GM21619 (cell line): ENCODE measurements at regions not wholly inside any gene's neighbourhood (a gene's known extent, or its start where the extent isn't known, plus 50 kb on each side); places are given as distances from the start of the nearest gene placed in this dataset.

Experiments used
- ATAC-seq: cut with Tn5 transposase; IDR thresholded peaks from one replicate; pipeline ENCODE4 v1.9.1; 2021; ENCODE audit not compliant: unreplicated experiment

GRCh38 chr2:120666433-120666832 is 69.2 kb upstream of the GLI2 start:
- ATAC-seq, result no peak

GRCh38 chr2:120667981-120668380 is 67.7 kb upstream of the GLI2 start:
- ATAC-seq, result no peak

- no peak for ATAC-seq
Measured at GRCh38 chr2:120669121-120669952, 66.3 kb upstream of the GLI2 start.

GRCh38 chr2:120669971-120670370 is 65.7 kb upstream of the GLI2 start:
- ATAC-seq, result no peak

- no peak for ATAC-seq
Measured at GRCh38 chr2:120670371-120670770, 65.3 kb upstream of the GLI2 start.

GRCh38 chr2:120670771-120671480 is 64.7 kb upstream of the GLI2 start:
- ATAC-seq, result no peak

- no peak for ATAC-seq
Measured at GRCh38 chr2:120672526-120673204, 63.0 kb upstream of the GLI2 start.

- ATAC-seq, result no peak
Measured at GRCh38 chr2:120673205-120673550, 62.5 kb upstream of the GLI2 start.

GRCh38 chr2:120673571-120674061 is 62.1 kb upstream of the GLI2 start:
- no peak for ATAC-seq

- no peak for ATAC-seq
Measured at GRCh38 chr2:120674246-120675170, 61.2 kb upstream of the GLI2 start.

GRCh38 chr2:120675460-120676130 is 60.1 kb upstream of the GLI2 start:
- no peak for ATAC-seq

- ATAC-seq, result no peak
Measured at GRCh38 chr2:120677221-120677620, 58.4 kb upstream of the GLI2 start.

GRCh38 chr2:120677696-120678247 is 57.9 kb upstream of the GLI2 start:
- no peak for ATAC-seq

GRCh38 chr2:120678251-120678650 is 57.4 kb upstream of the GLI2 start:
- ATAC-seq, result no peak

- no peak for ATAC-seq
Measured at GRCh38 chr2:120678926-120679325, 56.7 kb upstream of the GLI2 start.

- no peak for ATAC-seq
Measured at GRCh38 chr2:120679526-120679925, 56.1 kb upstream of the GLI2 start.

GRCh38 chr2:120680136-120680761 is 55.4 kb upstream of the GLI2 start:
- ATAC-seq, result peak; percentile 70

GRCh38 chr2:120681181-120681580 is 54.5 kb upstream of the GLI2 start:
- ATAC-seq, result no peak

GRCh38 chr2:120681696-120682288 is 53.9 kb upstream of the GLI2 start:
- ATAC-seq, result no peak
